Fibroblast of lung (primary cell): ENCODE measurements at regions not wholly inside any gene's neighbourhood (a gene's known extent, or its start where the extent isn't known, plus 50 kb on each side); places are given as distances from the start of the nearest gene placed in this dataset.

Experiments used
- EZH2 ChIP-seq: IDR thresholded peaks from 2 replicates; pipeline ENCODE4 v1.5.1; 2012; ENCODE audit warnings: low read length, control low read depth, mild to moderate bottlenecking; ENCODE audit errors: missing control alignments
- TF ChIP-seq, protein P1 (sequence below), 2 donors: IDR thresholded peaks in 1 of 2; conservative IDR thresholded peaks in 1 of 2; 1 replicate in 1 of 2; 2 replicates in 1 of 2; pipeline ENCODE4 v1.5.1; 2011 to 2012; ENCODE audit warnings: low read length in 2 of 2, control low read depth in 1 of 2, inconsistent platforms in 1 of 2, low read depth in 1 of 2, mild to moderate bottlenecking in 1 of 2

DNA sequence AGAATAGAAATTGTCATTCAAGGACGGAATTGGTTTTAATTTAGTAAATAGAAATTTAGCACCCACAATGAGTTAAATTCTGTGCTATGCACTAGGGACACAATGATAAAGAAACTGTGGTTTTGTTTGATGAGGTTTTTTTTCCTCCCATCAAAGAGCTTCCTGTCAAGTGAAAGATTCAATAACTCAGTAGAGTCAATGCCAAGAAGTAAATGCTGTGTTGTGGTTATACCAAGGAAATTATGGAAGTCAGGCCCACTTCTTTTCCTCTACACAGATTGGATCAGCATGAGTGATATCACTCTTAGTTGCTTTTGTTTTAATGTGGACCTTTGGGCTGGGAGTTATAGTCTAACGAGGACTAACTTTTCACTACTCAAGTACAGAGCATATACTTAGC, 1269.6 kb upstream of the ADGRL2 start:
- TF ChIP-seq, protein P1, sequence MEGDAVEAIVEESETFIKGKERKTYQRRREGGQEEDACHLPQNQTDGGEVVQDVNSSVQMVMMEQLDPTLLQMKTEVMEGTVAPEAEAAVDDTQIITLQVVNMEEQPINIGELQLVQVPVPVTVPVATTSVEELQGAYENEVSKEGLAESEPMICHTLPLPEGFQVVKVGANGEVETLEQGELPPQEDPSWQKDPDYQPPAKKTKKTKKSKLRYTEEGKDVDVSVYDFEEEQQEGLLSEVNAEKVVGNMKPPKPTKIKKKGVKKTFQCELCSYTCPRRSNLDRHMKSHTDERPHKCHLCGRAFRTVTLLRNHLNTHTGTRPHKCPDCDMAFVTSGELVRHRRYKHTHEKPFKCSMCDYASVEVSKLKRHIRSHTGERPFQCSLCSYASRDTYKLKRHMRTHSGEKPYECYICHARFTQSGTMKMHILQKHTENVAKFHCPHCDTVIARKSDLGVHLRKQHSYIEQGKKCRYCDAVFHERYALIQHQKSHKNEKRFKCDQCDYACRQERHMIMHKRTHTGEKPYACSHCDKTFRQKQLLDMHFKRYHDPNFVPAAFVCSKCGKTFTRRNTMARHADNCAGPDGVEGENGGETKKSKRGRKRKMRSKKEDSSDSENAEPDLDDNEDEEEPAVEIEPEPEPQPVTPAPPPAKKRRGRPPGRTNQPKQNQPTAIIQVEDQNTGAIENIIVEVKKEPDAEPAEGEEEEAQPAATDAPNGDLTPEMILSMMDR (conservative IDR thresholded peaks at IDR 0.05 in 1 of 2, IDR thresholded peaks at IDR 0.05 in 1 of 2; ENCODE audit: low read depth in 1 of 2, low read length in 2 of 2), result no peak
- TF ChIP-seq EZH2, result no peak
